ENCODE measurements at regions not wholly inside any gene's neighbourhood (a gene's known extent, or its start where the extent isn't known, plus 50 kb on each side); places are given as distances from the start of the nearest gene placed in this dataset.
A peak's percentile ranks its signal among the peaks of the same experiment; 100 is the strongest.
"Not testable (repeated sequence)": the region's sequence is repeated elsewhere in the genome, so short reads cannot be mapped to it uniquely, and the experiment has no call there.

GRCh38 chr1:83194610-83195009 lies 804.3 kb downstream of the TTLL7 start:
- DNase-seq, result not testable (repeated sequence)

DNA sequence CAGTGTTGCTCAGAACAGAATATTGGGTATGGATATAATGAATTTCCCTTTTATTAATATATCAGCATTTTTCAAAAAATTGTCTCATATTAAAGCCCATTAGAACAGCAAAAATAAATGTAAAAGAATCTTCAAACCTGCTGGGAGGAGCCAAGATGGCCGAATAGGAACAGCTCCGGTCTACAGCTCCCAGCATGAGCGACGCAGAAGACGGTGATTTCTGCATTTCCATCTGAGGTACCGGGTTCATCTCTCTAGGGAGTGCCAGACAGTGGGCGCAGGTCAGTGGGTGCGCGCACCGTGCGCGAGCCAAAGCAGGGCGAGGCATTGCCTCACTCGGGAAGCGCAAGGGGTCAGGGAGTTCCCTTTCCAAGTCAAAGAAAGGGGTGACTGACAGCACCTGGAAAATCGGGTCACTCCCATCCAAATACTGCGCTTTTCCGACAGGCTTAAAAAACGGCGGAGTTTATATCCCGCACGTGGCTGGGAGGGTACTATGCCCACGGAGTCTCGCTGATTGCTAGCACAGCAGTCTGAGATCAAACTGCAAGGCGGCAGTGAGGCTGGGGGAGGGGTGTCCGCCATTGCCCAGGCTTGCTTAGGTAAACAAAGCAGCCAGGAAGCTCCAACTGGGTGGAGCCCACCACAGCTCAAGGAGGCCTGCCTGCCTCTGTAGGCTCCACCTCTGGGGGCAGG lies 816.8 kb downstream of the TTLL7 start:
- not testable (repeated sequence) for DNase-seq

DNA sequence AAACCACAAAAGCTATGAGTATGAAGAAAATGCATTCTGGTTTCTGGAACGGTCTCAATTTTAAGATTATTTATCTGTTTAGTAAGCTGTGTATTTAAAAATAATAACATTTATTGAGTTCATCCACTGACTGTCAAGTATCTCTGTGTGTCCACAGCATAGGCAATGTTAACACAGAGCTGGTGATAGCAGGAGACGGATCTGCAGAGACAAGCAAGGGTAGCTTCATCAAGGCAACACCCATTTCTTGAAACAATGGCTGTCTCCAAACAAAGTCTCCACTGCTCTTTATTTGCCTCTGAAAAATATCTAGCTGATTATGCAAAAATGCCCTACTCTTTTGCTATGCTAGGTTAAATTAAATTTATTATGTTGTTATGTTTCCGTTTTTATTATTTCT lies 818.3 kb downstream of the TTLL7 start:
- not testable (repeated sequence) for DNase-seq

- not testable (repeated sequence) for DNase-seq
Measured at GRCh38 chr1:83167634-83168033, 831.3 kb downstream of the TTLL7 start.

DNA sequence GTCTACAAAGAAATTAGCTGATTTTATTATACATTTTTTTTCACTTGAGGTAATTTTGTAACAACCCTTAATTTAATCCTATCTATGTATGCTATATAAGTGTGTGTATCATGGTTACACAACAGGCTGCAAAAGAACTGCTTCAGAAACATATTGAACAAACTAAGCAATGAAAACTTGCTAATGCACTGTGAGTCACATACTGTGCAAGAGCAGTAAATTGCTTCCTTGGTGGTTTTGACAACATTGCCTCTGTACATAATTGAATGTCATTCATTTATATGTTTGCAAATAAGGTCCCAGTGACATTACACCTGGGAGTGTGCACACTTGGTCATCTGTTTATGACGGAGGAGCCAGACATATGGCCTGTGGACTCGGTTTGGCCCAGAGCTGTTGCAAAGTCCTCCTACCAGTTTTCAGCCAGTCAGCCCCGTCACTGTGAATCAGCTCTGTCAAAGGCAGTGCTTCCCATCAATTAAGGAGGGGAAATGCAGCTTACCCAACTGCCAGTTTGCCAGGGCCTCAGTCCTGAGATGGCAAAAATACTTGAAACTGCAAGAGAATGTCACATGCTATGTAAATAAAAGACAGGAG lies 835.0 kb downstream of the TTLL7 start:
- not testable (repeated sequence) for DNase-seq

DNA sequence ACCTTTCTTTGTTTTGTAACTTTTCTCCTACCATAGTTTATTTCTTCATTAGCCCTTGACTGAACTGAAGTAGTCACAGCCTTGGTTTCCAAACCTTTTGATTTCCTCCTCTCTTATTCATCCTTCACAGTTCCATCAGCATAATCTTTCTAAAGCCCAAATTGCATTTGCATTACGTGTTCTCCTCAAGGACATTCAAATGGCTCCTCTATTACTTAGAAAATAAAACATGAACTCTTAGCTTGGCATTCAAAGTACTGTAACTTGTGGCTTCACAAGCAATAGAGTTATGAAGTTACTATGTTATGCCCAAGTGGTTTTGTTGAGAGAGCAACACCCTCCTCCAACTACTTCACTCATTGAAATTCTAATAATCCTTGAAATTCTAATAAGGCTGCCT lies 840.0 kb downstream of the TTLL7 start:
- not testable (repeated sequence) for DNase-seq

GRCh38 chr1:83154306-83154705 lies 844.6 kb downstream of the TTLL7 start:
- peak; percentile 7 for DNase-seq

GRCh38 chr1:83151167-83151898 lies 847.6 kb downstream of the TTLL7 start:
- peak; percentile 70 for DNase-seq

DNA sequence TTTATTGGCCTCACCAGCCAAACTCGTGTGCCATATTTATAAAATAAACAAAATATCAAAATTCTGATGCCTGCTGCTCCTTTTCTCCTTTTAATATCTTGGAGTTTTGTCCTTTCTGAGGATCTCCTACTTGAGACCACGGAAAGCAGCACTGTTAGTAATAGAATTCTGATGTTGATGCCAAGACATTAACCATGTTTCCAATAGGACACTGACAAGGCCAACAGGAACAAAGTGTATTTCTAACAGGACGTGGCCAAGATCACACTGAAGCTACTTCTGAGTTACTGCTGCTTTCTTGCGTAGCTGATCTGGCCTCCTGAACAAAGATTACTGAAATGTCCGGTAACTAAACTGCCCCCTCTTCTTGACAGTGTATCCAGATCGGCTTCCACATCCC lies 848.5 kb downstream of the TTLL7 start:
- DNase-seq, result not testable (repeated sequence)

- DNase-seq, result not testable (repeated sequence)
Measured at GRCh38 chr1:83145820-83146219, 853.1 kb downstream of the TTLL7 start.

DNA sequence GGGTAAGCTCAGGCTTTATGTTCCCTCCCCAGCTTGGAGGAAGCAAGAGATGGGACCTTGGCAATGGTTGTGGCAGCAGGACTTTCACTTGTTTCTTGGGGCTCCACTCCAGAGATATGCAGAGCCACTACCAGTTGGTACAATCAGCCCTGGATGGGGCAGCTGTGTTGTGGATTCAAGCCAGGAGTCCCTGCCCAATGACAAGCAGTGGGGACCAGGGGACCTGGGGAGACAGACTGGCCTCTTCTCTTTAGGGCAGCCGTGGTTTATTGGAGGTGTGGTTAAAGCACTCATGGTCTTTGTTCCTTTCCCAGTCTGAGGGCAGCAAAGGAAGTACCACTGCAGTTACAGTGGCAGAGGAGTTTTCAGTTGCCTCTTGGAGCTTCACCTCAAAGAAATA lies 856.1 kb downstream of the TTLL7 start:
- not testable (repeated sequence) for DNase-seq

- not testable (repeated sequence) for DNase-seq
Measured at GRCh38 chr1:83135524-83136157, 863.3 kb downstream of the TTLL7 start.

GRCh38 chr1:83134322-83135014 lies 864.5 kb downstream of the TTLL7 start:
- not testable (repeated sequence) for DNase-seq

- DNase-seq, result no peak
Measured at GRCh38 chr1:83131692-83131955, 867.3 kb downstream of the TTLL7 start.

DNA sequence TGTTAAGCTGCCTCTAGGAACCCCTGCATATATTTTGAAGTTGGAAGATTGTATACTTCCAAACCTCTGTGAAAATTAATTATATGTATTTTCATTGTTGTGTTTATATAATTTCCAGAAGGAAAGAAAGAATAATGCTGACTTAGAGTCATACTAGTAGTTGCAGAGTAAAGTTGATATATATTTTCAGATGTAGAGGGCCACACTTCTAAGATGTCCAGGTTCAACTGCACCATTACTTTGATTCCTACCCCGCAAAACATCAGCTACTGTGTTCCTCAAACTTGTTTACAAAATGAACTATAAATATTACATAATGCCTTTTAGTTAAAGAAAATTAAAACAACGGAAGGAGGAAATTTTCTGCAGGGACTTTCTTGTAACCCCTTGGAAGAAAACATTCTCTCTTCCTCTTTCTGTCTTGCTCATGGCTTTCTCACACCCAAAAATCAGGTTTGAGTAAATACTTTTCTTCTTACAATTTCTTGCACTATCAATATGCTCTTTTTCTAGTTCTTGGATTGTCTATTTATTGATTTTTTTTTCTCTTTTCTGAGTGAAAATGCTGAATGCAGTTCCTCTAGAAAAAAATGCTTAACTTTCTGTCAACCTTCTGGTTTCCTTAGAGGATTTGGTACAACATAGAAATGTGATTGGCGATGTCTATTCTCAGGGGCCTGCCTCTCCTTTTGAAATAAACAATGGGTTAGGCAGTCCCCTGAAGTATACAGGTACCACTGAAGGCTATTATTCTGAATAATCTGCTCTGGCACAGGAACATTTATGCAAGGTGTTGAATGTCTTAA lies 867.8 kb downstream of the TTLL7 start:
- DNase-seq, result no peak

- no peak for DNase-seq
Measured at GRCh38 chr1:83129107-83129506, 869.8 kb downstream of the TTLL7 start.

DNA sequence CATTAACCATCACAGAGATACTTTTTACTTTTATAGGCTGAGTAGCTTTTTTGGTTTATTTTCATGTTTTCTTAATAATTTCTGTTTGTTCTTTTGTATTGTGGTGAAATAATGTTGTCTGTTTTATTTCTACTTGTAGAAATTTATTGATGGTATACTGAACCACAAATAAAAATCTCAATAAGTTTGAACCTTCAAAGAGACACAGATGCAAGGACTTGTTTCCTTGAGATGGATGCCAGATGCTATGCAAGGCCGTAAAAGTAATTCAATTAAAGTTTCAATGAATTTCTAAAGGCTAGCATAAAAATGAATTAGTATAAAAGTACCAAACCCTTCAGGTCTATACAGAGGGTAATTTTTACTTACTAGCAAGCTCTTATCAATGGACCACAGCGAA lies 873.5 kb downstream of the TTLL7 start:
- no peak for DNase-seq

GRCh38 chr1:83123019-83123418 lies 875.9 kb downstream of the TTLL7 start:
- DNase-seq, result no peak

- DNase-seq, result no peak
Measured at GRCh38 chr1:83118472-83118871, 880.5 kb downstream of the TTLL7 start.

GRCh38 chr1:83117030-83117429 lies 881.9 kb downstream of the TTLL7 start:
- DNase-seq, result not testable (repeated sequence)

DNA sequence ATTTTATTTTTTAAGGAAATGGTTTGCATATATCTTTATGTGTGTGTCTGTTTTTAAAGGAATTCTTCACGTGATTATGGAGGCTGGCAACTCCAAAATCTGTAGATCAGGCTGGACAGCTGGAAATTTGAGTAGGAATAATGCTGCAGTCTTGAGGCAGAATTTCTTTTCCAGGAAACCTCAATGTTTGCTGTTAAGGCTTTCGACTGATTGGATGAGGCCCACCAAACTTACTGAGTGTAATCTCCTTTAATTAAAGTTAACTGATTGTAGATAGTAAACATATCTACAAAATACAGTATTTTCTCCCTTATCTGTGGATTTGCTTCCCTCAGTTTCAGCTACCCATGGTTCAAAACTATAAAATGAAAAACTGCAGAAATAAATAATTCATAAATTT lies 883.1 kb downstream of the TTLL7 start:
- no peak for DNase-seq

DNA sequence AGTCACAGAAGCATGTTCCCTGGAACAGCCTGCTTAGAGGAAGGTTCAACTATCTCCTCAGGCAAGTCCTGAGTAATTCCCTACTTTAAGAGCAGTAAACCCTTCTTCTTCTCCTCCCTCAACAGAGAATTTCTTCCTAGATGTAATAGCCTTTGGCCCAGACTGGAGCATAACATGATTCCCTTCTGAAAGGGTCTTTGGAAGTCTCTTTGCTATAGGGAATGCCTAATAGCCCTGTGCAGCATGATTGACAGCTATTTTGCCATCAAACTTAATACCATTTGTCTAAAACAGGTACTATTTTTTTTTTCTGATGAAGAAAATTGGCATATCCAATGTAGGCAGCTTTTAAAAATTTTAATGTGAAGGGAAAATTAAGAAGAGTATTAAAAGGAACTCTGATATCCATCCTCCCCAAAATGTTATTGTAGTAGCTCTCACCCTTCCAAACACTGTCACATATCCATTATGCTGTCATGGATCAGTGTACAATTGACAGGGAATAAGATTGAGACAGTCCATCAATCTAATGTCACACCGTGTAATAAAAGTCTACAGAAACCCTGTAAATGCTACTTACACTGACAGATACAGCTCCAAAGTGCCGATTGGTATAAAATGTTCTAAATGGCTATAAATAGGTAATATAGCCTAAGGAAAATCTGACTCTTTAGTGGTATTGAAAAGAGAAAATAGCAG lies 884.6 kb downstream of the TTLL7 start:
- DNase-seq, result no peak
